Endothelial cell of umbilical vein (primary cell): ENCODE measurements at regions not wholly inside any gene's neighbourhood (a gene's known extent, or its start where the extent isn't known, plus 50 kb on each side); places are given as distances from the start of the nearest gene placed in this dataset.

Experiments
- BruUV-seq: library from RNA; stranded (reverse); fragments of 400-500 nt; replicated peaks from 2 replicates; lab custom pipeline; 2021; lab: Mats Ljungman, UMichigan
- CTCF ChIA-PET: fragments of 300-600, 350-600 bp; sonication (Branson Sonifier 250); formaldehyde crosslinking; loops from one replicate; lab custom pipeline; 2021; ENCODE audit warnings: antibody characterized with exemption, inconsistent platforms; lab: Charles Lee
- POLR2A ChIA-PET: fragments of 300-600, 350-600 bp; sonication (Branson Sonifier 250); formaldehyde crosslinking; loops from one replicate; lab custom pipeline; 2021; ENCODE audit warnings: antibody characterized with exemption, inconsistent platforms; lab: Charles Lee
- DNase-seq: peaks from one replicate; pipeline ENCODE4 v3.0.0-alpha.2; 2011; ENCODE audit warnings: low read depth, low spot score
- FAIRE-seq: peaks from 2 replicates; lab custom pipeline; 2011; peaks lifted over from hg19 to GRCh38; lab: Jason Lieb, UNC
- H2AFZ ChIP-seq: 2 replicates; pipeline ENCODE4 v1.6.0; 2012; ENCODE audit warnings: low read depth, low read length, control low read depth, inconsistent platforms
- H3K27ac ChIP-seq: 2 replicates; pipeline ENCODE4 v1.5.1; 2011; ENCODE audit warnings: low read depth, mild to moderate bottlenecking, control low read depth, low read length, moderate library complexity; ENCODE audit not compliant: insufficient read depth
- H3K27me3 ChIP-seq, 2 experiments: 2 replicates each; pipeline versions ENCODE4 v1.6.0 to v1.6.1; 2011; ENCODE audit warnings: low read length in 2 of 2, mixed read lengths in 1 of 2; ENCODE audit not compliant: control insufficient read depth in 2 of 2, insufficient read depth in 2 of 2
- H3K36me3 ChIP-seq, 2 experiments: 2 replicates in 1 of 2; 3 replicates in 1 of 2; pipeline ENCODE4 v1.5.1; 2011; ENCODE audit warnings: low read length in 2 of 2, mild to moderate bottlenecking in 1 of 2, moderate library complexity in 1 of 2; ENCODE audit not compliant: control insufficient read depth in 2 of 2, insufficient read depth in 2 of 2; ENCODE audit errors: extremely low read depth in 1 of 2
- H3K4me1 ChIP-seq: 3 replicates; pipeline ENCODE4 v1.5.1; 2011; ENCODE audit warnings: mild to moderate bottlenecking, low read length; ENCODE audit not compliant: control insufficient read depth, insufficient read depth; ENCODE audit errors: extremely low read depth
- H3K4me2 ChIP-seq: 2 replicates; pipeline ENCODE4 v1.6.1; 2011; ENCODE audit warnings: low read length, control low read depth, mixed read lengths; ENCODE audit not compliant: insufficient read depth
- H3K4me3 ChIP-seq, 3 experiments: fragments of 200-600 bp in 1 of 3; sonication (generic), shearing (Covaris generic) in 1 of 3; replicated peaks in 1 of 3; 2 replicates each; pipeline ENCODE4 v1.5.1; 2011 to 2016; ENCODE audit warnings: control low read depth in 3 of 3, low read length in 3 of 3, mild to moderate bottlenecking in 2 of 3, inconsistent platforms in 1 of 3, low read depth in 1 of 3, moderate library complexity in 1 of 3; ENCODE audit not compliant: insufficient read depth in 1 of 3
- H3K79me2 ChIP-seq: 2 replicates; pipeline ENCODE4 v1.6.0; 2012; ENCODE audit warnings: low read length, inconsistent platforms; ENCODE audit not compliant: control insufficient read depth, insufficient read depth
- H3K9ac ChIP-seq: replicated peaks from 2 replicates; pipeline ENCODE3; 2011; ENCODE audit warnings: low read length, control low read depth; ENCODE audit not compliant: insufficient read depth; ENCODE audit errors: extremely low read depth
- H3K9me1 ChIP-seq: replicated peaks from 3 replicates; pipeline ENCODE4 v1.6.0; 2011; ENCODE audit warnings: mild to moderate bottlenecking, low read length; ENCODE audit not compliant: control insufficient read depth, insufficient read depth; ENCODE audit errors: extremely low read depth
- H3K9me3 ChIP-seq: replicated peaks from 2 replicates; pipeline ENCODE4 v1.5.1; 2012; ENCODE audit warnings: low read length, inconsistent platforms; ENCODE audit not compliant: control insufficient read depth, insufficient read depth
- H4K20me1 ChIP-seq: replicated peaks from 2 replicates; pipeline ENCODE3; 2011; ENCODE audit warnings: mild to moderate bottlenecking, low read length; ENCODE audit not compliant: control insufficient read depth, insufficient read depth; ENCODE audit errors: extremely low read depth
- EZH2 ChIP-seq: IDR thresholded peaks from 2 replicates; pipeline ENCODE4 v1.6.1; 2012; ENCODE audit warnings: borderline replicate concordance, low read depth, mild to moderate bottlenecking, moderate library complexity, low read length, inconsistent platforms; ENCODE audit not compliant: severe bottlenecking
- FOS ChIP-seq: IDR thresholded peaks from 2 replicates; pipeline ENCODE4 v1.6.1; 2011; ENCODE audit warnings: mild to moderate bottlenecking, low read length, moderate library complexity, borderline replicate concordance; ENCODE audit not compliant: insufficient read depth
- GATA2 ChIP-seq: IDR thresholded peaks from 2 replicates; pipeline ENCODE4 v1.7.0; 2011; ENCODE audit warnings: low read depth, mild to moderate bottlenecking, moderate library complexity, mixed read lengths, low read length; ENCODE audit not compliant: insufficient read length, insufficient read depth
- JUN ChIP-seq: IDR thresholded peaks from 2 replicates; pipeline ENCODE4 v1.6.1; 2011; ENCODE audit warnings: borderline replicate concordance, low read depth; ENCODE audit not compliant: insufficient read length, insufficient read depth
- MYC ChIP-seq: IDR thresholded peaks from one replicate; pipeline ENCODE4 v1.6.1; 2011; ENCODE audit warnings: mild to moderate bottlenecking, low read depth, low read length
- POLR2A ChIP-seq: IDR thresholded peaks from 2 replicates; pipeline ENCODE4 v1.6.1; 2012; ENCODE audit warnings: low read depth, mild to moderate bottlenecking, control low read depth, low read length
- POLR2AphosphoS5 ChIP-seq: IDR thresholded peaks from 2 replicates; pipeline ENCODE4 v1.6.1; 2012; ENCODE audit warnings: low read depth, mild to moderate bottlenecking, control low read depth, low read length, moderate library complexity; ENCODE audit not compliant: insufficient read depth
- dilution Hi-C: fragments of 300-500 bp; cut with MboI; formaldehyde crosslinking; loops from one replicate; pipeline ENCODE4 v1.15.0; 2019; ENCODE audit warnings: low sequenced_read_pairs; ENCODE audit not compliant: extremely low pct_ligation_motif_present
- intact Hi-C: fragments of 100-400 bp; cut with micrococcal nuclease; formaldehyde crosslinking; loops from one replicate; pipeline ENCODE4 v1.10.0; 2022
- TF ChIP-seq, protein P1 (sequence below), 2 donors: IDR thresholded peaks; 1 replicate in 1 of 2; 2 replicates in 1 of 2; pipeline ENCODE4 v1.5.1; 2011; ENCODE audit warnings: low read length in 2 of 2, mild to moderate bottlenecking in 2 of 2, moderate library complexity in 2 of 2, control low read depth in 1 of 2, inconsistent platforms in 1 of 2, low read depth in 1 of 2; ENCODE audit not compliant: insufficient read depth in 1 of 2; ENCODE audit errors: extremely low read depth in 1 of 2
- TF ChIP-seq, protein P2 (sequence below): IDR thresholded peaks from 2 replicates; pipeline ENCODE4 v1.6.1; 2011; ENCODE audit not compliant: insufficient read depth, insufficient read length

DNA sequence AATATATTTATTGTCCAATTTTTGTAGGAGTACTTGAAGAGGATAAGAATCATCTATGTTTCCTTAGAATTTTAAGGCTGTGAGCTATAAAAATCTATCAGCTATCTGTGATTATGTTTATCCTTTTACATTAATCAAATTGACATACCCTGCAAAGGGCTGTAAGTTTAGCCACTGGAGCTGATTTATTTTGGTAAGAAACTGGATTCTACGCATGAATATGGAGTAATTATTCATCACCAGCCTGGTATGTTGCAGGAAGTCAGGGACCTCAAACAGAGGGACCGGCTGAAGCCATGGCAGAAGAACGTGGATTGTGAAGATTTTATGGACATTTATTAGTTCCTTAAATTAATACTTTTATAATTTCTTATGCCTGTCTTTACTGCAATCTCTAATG is 696.9 kb downstream of the DNAJB9 start:
- TF ChIP-seq, protein P1, sequence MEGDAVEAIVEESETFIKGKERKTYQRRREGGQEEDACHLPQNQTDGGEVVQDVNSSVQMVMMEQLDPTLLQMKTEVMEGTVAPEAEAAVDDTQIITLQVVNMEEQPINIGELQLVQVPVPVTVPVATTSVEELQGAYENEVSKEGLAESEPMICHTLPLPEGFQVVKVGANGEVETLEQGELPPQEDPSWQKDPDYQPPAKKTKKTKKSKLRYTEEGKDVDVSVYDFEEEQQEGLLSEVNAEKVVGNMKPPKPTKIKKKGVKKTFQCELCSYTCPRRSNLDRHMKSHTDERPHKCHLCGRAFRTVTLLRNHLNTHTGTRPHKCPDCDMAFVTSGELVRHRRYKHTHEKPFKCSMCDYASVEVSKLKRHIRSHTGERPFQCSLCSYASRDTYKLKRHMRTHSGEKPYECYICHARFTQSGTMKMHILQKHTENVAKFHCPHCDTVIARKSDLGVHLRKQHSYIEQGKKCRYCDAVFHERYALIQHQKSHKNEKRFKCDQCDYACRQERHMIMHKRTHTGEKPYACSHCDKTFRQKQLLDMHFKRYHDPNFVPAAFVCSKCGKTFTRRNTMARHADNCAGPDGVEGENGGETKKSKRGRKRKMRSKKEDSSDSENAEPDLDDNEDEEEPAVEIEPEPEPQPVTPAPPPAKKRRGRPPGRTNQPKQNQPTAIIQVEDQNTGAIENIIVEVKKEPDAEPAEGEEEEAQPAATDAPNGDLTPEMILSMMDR (IDR thresholded peaks at IDR 0.05; ENCODE audit: extremely low read depth in 1 of 2, insufficient read depth in 1 of 2, low read depth in 1 of 2, low read length in 2 of 2) = no peak
- TF ChIP-seq POLR2AphosphoS5 (no peak), JUN (no peak), EZH2 (no peak), GATA2 (no peak), FOS (no peak), MYC (no peak), POLR2A (no peak)
- TF ChIP-seq, protein P2, sequence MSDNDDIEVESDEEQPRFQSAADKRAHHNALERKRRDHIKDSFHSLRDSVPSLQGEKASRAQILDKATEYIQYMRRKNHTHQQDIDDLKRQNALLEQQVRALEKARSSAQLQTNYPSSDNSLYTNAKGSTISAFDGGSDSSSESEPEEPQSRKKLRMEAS = no peak
- H4K20me1 ChIP-seq = no peaks in the 10 kb centered on the region
- H2AFZ ChIP-seq = no peak overlapping the region
- no peaks in the 10 kb centered on the region for H3K4me1 ChIP-seq
- no peak for FAIRE-seq
- POLR2A ChIA-PET = no interaction called here
- no peaks in the 10 kb centered on the region for H3K36me3 ChIP-seq
- DNase-seq = no peak
- H3K4me2 ChIP-seq = no peak overlapping the region
- H3K9me3 ChIP-seq = peaks cover 1% of the 10 kb centered on the region
- intact Hi-C loops (no loop called here), dilution Hi-C loops (no loop called here)
- no peak overlapping the region for H3K27ac ChIP-seq
- H3K9me1 ChIP-seq = no peaks in the 10 kb centered on the region
- no peaks in the 10 kb centered on the region for H3K27me3 ChIP-seq
- H3K4me3 ChIP-seq = no peak overlapping the region
- no peak overlapping the region for H3K9ac ChIP-seq
- no peaks in the 10 kb centered on the region for H3K79me2 ChIP-seq
- no TSS peak for BruUV-seq
- CTCF ChIA-PET = no interaction called here
